ENCODE measurements at regions not wholly inside any gene's neighbourhood (a gene's known extent, or its start where the extent isn't known, plus 50 kb on each side); places are given as distances from the start of the nearest gene placed in this dataset.
A peak's percentile ranks its signal among the peaks of the same experiment; 100 is the strongest.

GRCh38 chr15:39165020-39165706, 415.7 kb upstream of the THBS1 start:
- H3K4me1 ChIP-seq (ENCODE audit: control insufficient read depth in 1 of 2, insufficient read depth in 2 of 2, low read depth in 1 of 2, low read length in 1 of 2) = no peaks in the 10 kb centered on the region; a peak in 1 of 4 replicates
- H3K9ac ChIP-seq = peak overlapping the region; percentile 16; the same call in 1 of the 2 replicates
- no peak for DNase-seq
- peak overlapping the region in 1 of 2 experiments; percentile 68; a peak in 3 of 4 replicates for H3K27ac ChIP-seq (ENCODE audit: low read depth in 2 of 2, low read length in 1 of 2)
- no peak overlapping the region for H3K4me3 ChIP-seq (ENCODE audit: low read depth in 2 of 2, low read length in 1 of 2)
- H3K79me2 ChIP-seq (ENCODE audit: insufficient read depth) = no peaks in the 10 kb centered on the region
- no peak overlapping the region for H3K4me2 ChIP-seq
- WGBS (ENCODE audit: low lambda C conversion rate) = 87% methylated on average over 2 of the region's 2 CpGs
- no peaks in the 10 kb centered on the region for H3K27me3 ChIP-seq (ENCODE audit: insufficient read depth)
- no peaks in the 10 kb centered on the region for H4K20me1 ChIP-seq (ENCODE audit: insufficient read depth)
- 0 out of 2 replicates have a peak overlapping the region, but pooled peaks have one; percentile 7 for H2AFZ ChIP-seq (ENCODE audit: low read depth)
- TF ChIP-seq SIN3A (IDR thresholded peaks at IDR 0.05; ENCODE audit: borderline replicate concordance, low read depth, low read length) (no peak), IRF3 (IDR thresholded peaks at IDR 0.05; ENCODE audit: low read depth, low read length) (no peak), ZBTB33 (IDR thresholded peaks at IDR 0.05; ENCODE audit: borderline replicate concordance, low read depth) (no peak), POLR2AphosphoS5 (IDR thresholded peaks at IDR 0.05; ENCODE audit: low read depth, low read length) (no peak)
- no peaks in the 10 kb centered on the region for H3K9me2 ChIP-seq
- H3K9me3 ChIP-seq = peaks cover 10% of the 10 kb centered on the region; the same call in 1 of the 2 replicates
- ChIA-PET CTCF (interaction anchor here (2.5 kb wide), 1 partner anchor 415 kb away, joined by 6 read pairs; the partner anchor contains the start of gene THBS1), POLR2A (no interaction called here)
- H3K36me3 ChIP-seq (replicated peaks in 1 of 2; ENCODE audit: control insufficient read depth in 1 of 2, insufficient read depth in 2 of 2, low read length in 1 of 2) = no peaks in the 10 kb centered on the region
- peaks cover 3% of the 10 kb centered on the region for H3F3A ChIP-seq (replicated peaks; ENCODE audit: insufficient read depth)

- Histone ChIP-seq H3K27ac (ENCODE audit: low read depth in 2 of 2, low read length in 1 of 2) (no peak overlapping the region), H3K27me3 (ENCODE audit: insufficient read depth) (no peaks in the 10 kb centered on the region), H3K4me2 (no peak overlapping the region), H3F3A (replicated peaks; ENCODE audit: insufficient read depth) (peaks cover 3% of the 10 kb centered on the region), H3K4me1 (ENCODE audit: control insufficient read depth in 1 of 2, insufficient read depth in 2 of 2, low read depth in 1 of 2, low read length in 1 of 2) (peaks cover 3 to 6% of the 10 kb centered on the region in 2 experiments), H3K9me2 (no peaks in the 10 kb centered on the region), H3K4me3 (ENCODE audit: low read depth in 2 of 2, low read length in 1 of 2) (no peak overlapping the region), H3K9ac (no peak overlapping the region), H4K20me1 (ENCODE audit: insufficient read depth) (no peaks in the 10 kb centered on the region), H2AFZ (ENCODE audit: low read depth) (no peak overlapping the region), H3K79me2 (ENCODE audit: insufficient read depth) (no peaks in the 10 kb centered on the region), H3K36me3 (replicated peaks in 1 of 2; ENCODE audit: control insufficient read depth in 1 of 2, insufficient read depth in 2 of 2, low read length in 1 of 2) (no peaks in the 10 kb centered on the region), H3K9me3 (peaks cover 5% of the 10 kb centered on the region; the same call in 1 of the 2 replicates)
- ChIA-PET POLR2A (no interaction called here), CTCF (interaction anchor here (1.6 to 2.5 kb wide), 3 partner anchors 10 to 413 kb away, joined by 4 to 6 read pairs (median 4); partner anchors contain the start of gene THBS1)
- no peak for DNase-seq
- WGBS (ENCODE audit: low lambda C conversion rate) = 82% methylated on average over 4 of the region's 4 CpGs
- no peak for TF ChIP-seq CTCF (IDR thresholded peaks at IDR 0.05)
- no peak for TF ChIP-seq USF2 (IDR thresholded peaks at IDR 0.05; ENCODE audit: borderline replicate concordance, low read depth, low read length)
- no peak for TF ChIP-seq TAF1 (IDR thresholded peaks at IDR 0.05; ENCODE audit: borderline replicate concordance, low read depth, low read length)
- no peak for TF ChIP-seq JUND (IDR thresholded peaks at IDR 0.05)
- TF ChIP-seq EZH2phosphoT487 (IDR thresholded peaks at IDR 0.05; ENCODE audit: borderline replicate concordance, low read depth) = no peak
- TF ChIP-seq TEAD4 (IDR thresholded peaks at IDR 0.05; ENCODE audit: borderline replicate concordance, insufficient read depth) = no peak
- TF ChIP-seq MEF2A (IDR thresholded peaks at IDR 0.05; ENCODE audit: borderline replicate concordance, low read depth) = no peak
- no peak for TF ChIP-seq NRF1 (IDR thresholded peaks at IDR 0.05; ENCODE audit: low read depth, low read length)
- no peak for TF ChIP-seq REST (IDR thresholded peaks at IDR 0.05; ENCODE audit: low read depth, low read length)
Observed at GRCh38 chr15:39167164-39168058, 413.5 kb upstream of the THBS1 start.

All from SK-N-SH (cell line).